H1 (cell line): ENCODE measurements at regions not wholly inside any gene's neighbourhood (a gene's known extent, or its start where the extent isn't known, plus 50 kb on each side); places are given as distances from the start of the nearest gene placed in this dataset.

Source experiments
- GTF2F1 ChIP-seq: IDR thresholded peaks from 2 replicates; pipeline ENCODE4 v1.6.1; 2012; ENCODE audit warnings: low read depth, low read length, improper control_type of control experiment, borderline replicate concordance
- JUN ChIP-seq: IDR thresholded peaks from 2 replicates; pipeline ENCODE4 v1.6.1; 2011; ENCODE audit warnings: low read depth, mild to moderate bottlenecking, improper control_type of control experiment, low read length
- MAX ChIP-seq: IDR thresholded peaks from 2 replicates; pipeline ENCODE4 v1.6.1; 2012; ENCODE audit warnings: inconsistent platforms
- RAD21 ChIP-seq, 2 experiments: IDR thresholded peaks in 1 of 2; conservative IDR thresholded peaks in 1 of 2; 2 replicates each; pipeline ENCODE4 v1.6.1; 2011; ENCODE audit warnings: low read depth in 2 of 2, low read length in 2 of 2, improper control_type of control experiment in 1 of 2, inconsistent platforms in 1 of 2, mild to moderate bottlenecking in 1 of 2, moderate library complexity in 1 of 2
- SIN3A ChIP-seq, 2 experiments: IDR thresholded peaks in 1 of 2; conservative IDR thresholded peaks in 1 of 2; 2 replicates each; pipeline ENCODE4 v1.6.1; 2011 to 2012; ENCODE audit warnings: low read length in 2 of 2, improper control_type of control experiment in 1 of 2, low read depth in 1 of 2, mild to moderate bottlenecking in 1 of 2
- SIRT6 ChIP-seq: IDR thresholded peaks from one replicate; pipeline ENCODE4 v1.7.1; 2012; ENCODE audit warnings: low read length, inconsistent platforms
- ZNF274 ChIP-seq: IDR thresholded peaks from 2 replicates; pipeline ENCODE4 v1.7.0; 2012; ENCODE audit warnings: low read length, borderline replicate concordance; ENCODE audit errors: extremely low read depth
- TF ChIP-seq, protein P1 (sequence below), 3 experiments: IDR thresholded peaks; 1 replicate in 2 of 3; 2 replicates in 1 of 3; pipeline versions ENCODE4 v1.5.1 to v1.6.1; 2011; ENCODE audit warnings: low read length in 3 of 3, mild to moderate bottlenecking in 3 of 3, inconsistent platforms in 2 of 3, low read depth in 1 of 3, moderate library complexity in 1 of 3; ENCODE audit not compliant: insufficient read depth in 1 of 3; ENCODE audit errors: control extremely low read depth in 1 of 3
- TF ChIP-seq, protein P2 (sequence below): IDR thresholded peaks from 2 replicates; pipeline ENCODE4 v1.6.1; 2012; ENCODE audit warnings: low read length, inconsistent platforms

GRCh38 chr4:125750828-125751466 lies 436.2 kb downstream of the FAT4 start (continued):
- TF ChIP-seq, protein P1, sequence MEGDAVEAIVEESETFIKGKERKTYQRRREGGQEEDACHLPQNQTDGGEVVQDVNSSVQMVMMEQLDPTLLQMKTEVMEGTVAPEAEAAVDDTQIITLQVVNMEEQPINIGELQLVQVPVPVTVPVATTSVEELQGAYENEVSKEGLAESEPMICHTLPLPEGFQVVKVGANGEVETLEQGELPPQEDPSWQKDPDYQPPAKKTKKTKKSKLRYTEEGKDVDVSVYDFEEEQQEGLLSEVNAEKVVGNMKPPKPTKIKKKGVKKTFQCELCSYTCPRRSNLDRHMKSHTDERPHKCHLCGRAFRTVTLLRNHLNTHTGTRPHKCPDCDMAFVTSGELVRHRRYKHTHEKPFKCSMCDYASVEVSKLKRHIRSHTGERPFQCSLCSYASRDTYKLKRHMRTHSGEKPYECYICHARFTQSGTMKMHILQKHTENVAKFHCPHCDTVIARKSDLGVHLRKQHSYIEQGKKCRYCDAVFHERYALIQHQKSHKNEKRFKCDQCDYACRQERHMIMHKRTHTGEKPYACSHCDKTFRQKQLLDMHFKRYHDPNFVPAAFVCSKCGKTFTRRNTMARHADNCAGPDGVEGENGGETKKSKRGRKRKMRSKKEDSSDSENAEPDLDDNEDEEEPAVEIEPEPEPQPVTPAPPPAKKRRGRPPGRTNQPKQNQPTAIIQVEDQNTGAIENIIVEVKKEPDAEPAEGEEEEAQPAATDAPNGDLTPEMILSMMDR (IDR thresholded peaks at IDR 0.05; ENCODE audit: control extremely low read depth in 1 of 3, insufficient read depth in 1 of 3, low read depth in 1 of 3, low read length in 3 of 3) = peak; percentile 30 to 73 (median 69)
- TF ChIP-seq, protein P2, sequence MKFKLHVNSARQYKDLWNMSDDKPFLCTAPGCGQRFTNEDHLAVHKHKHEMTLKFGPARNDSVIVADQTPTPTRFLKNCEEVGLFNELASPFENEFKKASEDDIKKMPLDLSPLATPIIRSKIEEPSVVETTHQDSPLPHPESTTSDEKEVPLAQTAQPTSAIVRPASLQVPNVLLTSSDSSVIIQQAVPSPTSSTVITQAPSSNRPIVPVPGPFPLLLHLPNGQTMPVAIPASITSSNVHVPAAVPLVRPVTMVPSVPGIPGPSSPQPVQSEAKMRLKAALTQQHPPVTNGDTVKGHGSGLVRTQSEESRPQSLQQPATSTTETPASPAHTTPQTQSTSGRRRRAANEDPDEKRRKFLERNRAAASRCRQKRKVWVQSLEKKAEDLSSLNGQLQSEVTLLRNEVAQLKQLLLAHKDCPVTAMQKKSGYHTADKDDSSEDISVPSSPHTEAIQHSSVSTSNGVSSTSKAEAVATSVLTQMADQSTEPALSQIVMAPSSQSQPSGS = no peak
- no peak for TF ChIP-seq JUN
- TF ChIP-seq ZNF274 = no peak
- TF ChIP-seq SIN3A (conservative IDR thresholded peaks at IDR 0.05 in 1 of 2, IDR thresholded peaks at IDR 0.05 in 1 of 2; ENCODE audit: low read depth in 1 of 2, low read length in 2 of 2) = no peak
- TF ChIP-seq MAX = peak; percentile 42; the same call in 1 of the 2 replicates
- no peak for TF ChIP-seq SIRT6
- no peak for TF ChIP-seq GTF2F1
- peak; percentile 95 to 97 for TF ChIP-seq RAD21 (IDR thresholded peaks at IDR 0.05 in 1 of 2, conservative IDR thresholded peaks at IDR 0.05 in 1 of 2; ENCODE audit: low read depth in 2 of 2, low read length in 2 of 2)
